ENCODE measurements at regions not wholly inside any gene's neighbourhood (a gene's known extent, or its start where the extent isn't known, plus 50 kb on each side); places are given as distances from the start of the nearest gene placed in this dataset.

GRCh38 chr16:6777624-6778023, 555.0 kb upstream of the RBFOX1 start:
- no peaks in the 10 kb centered on the region for H3K27me3 ChIP-seq (ENCODE audit: insufficient read depth, low read length)
- no peak overlapping the region for H3K4me3 ChIP-seq (replicated peaks in 1 of 2; ENCODE audit: low read depth in 1 of 2, low read length in 2 of 2)
- no peaks in the 10 kb centered on the region for H3K4me1 ChIP-seq (ENCODE audit: control insufficient read depth in 1 of 2, insufficient read depth in 2 of 2, low read length in 2 of 2)
- H3K9ac ChIP-seq (ENCODE audit: low read length), result no peak overlapping the region
- no peaks in the 10 kb centered on the region for H3K79me2 ChIP-seq (ENCODE audit: insufficient read depth, low read length)
- BruUV-seq (replicated peaks), result no TSS peak
- no peak for TF ChIP-seq ELF1 (IDR thresholded peaks at IDR 0.05; ENCODE audit: borderline replicate concordance, low read depth)
- TF ChIP-seq REST (IDR thresholded peaks at IDR 0.05; ENCODE audit: low read depth), result no peak
- TF ChIP-seq CBX3 (IDR thresholded peaks at IDR 0.05; ENCODE audit: low read depth), result no peak
- TF ChIP-seq YY1 (IDR thresholded peaks at IDR 0.05; ENCODE audit: extremely low read depth, insufficient replicate concordance, low read depth, low read length), result no peak
- TF ChIP-seq CEBPB (IDR thresholded peaks at IDR 0.05; ENCODE audit: low read depth), result no peak
- no peak for DNase-seq (ENCODE audit: low read depth, low spot score)
- ChIA-PET POLR2A (no interaction called here), CTCF (no interaction called here), RAD21 (ENCODE audit: low non-redundant PET in 1 of 2, low total read pairs in 2 of 2, uncharacterized antibody in 2 of 2, unreplicated experiment in 2 of 2) (no interaction called here)
- no peak for ATAC-seq
- H3K27ac ChIP-seq (ENCODE audit: low read depth, low read length), result no peak overlapping the region
- no peaks in the 10 kb centered on the region for H4K20me1 ChIP-seq (ENCODE audit: insufficient read depth)
- no peak overlapping the region for H3K4me2 ChIP-seq (ENCODE audit: low read length)
- H3K36me3 ChIP-seq (ENCODE audit: control insufficient read depth in 1 of 2, insufficient read depth in 2 of 2, low read length in 2 of 2), result no peaks in the 10 kb centered on the region
- H3K9me3 ChIP-seq (ENCODE audit: control insufficient read depth in 1 of 2, insufficient read depth in 1 of 2, low read depth in 1 of 2, low read length in 2 of 2), result no peaks in the 10 kb centered on the region
- intact Hi-C loops (cut with micrococcal nuclease), result no loop called here
- H3K9me2 ChIP-seq (ENCODE audit: insufficient read depth), result no peaks in the 10 kb centered on the region
- H2AFZ ChIP-seq (ENCODE audit: low read depth, low read length, poor library complexity, severe bottlenecking), result no peak overlapping the region

GRCh38 chr16:6775712-6776111, 556.9 kb upstream of the RBFOX1 start:
- DNase-seq (ENCODE audit: low read depth, low spot score) (no peak), ATAC-seq (no peak)
- intact Hi-C loops (cut with micrococcal nuclease), result no loop called here
- no peaks in the 10 kb centered on the region for H3K36me3 ChIP-seq (ENCODE audit: control insufficient read depth in 1 of 2, insufficient read depth in 2 of 2, low read length in 2 of 2)
- CTCF ChIA-PET, result no interaction called here
- no peak overlapping the region for H3K4me2 ChIP-seq (ENCODE audit: low read length)
- POLR2A ChIA-PET, result no interaction called here
- no peak overlapping the region for H2AFZ ChIP-seq (ENCODE audit: low read depth, low read length, poor library complexity, severe bottlenecking)
- H4K20me1 ChIP-seq (ENCODE audit: insufficient read depth), result no peaks in the 10 kb centered on the region
- no peaks in the 10 kb centered on the region for H3K9me2 ChIP-seq (ENCODE audit: insufficient read depth)
- H3K27ac ChIP-seq (ENCODE audit: low read depth, low read length), result no peak overlapping the region
- BruUV-seq (replicated peaks), result no TSS peak
- no peak overlapping the region for H3K4me3 ChIP-seq (replicated peaks in 1 of 2; ENCODE audit: low read depth in 1 of 2, low read length in 2 of 2)
- RAD21 ChIA-PET (ENCODE audit: low non-redundant PET in 1 of 2, low total read pairs in 2 of 2, uncharacterized antibody in 2 of 2, unreplicated experiment in 2 of 2), result no interaction called here
- no peaks in the 10 kb centered on the region for H3K9me3 ChIP-seq (ENCODE audit: control insufficient read depth in 1 of 2, insufficient read depth in 1 of 2, low read depth in 1 of 2, low read length in 2 of 2)
- no peak overlapping the region for H3K9ac ChIP-seq (ENCODE audit: low read length)
- no peaks in the 10 kb centered on the region for H3K4me1 ChIP-seq (ENCODE audit: control insufficient read depth in 1 of 2, insufficient read depth in 2 of 2, low read length in 2 of 2)
- H3K27me3 ChIP-seq (ENCODE audit: insufficient read depth, low read length), result no peaks in the 10 kb centered on the region
- H3K79me2 ChIP-seq (ENCODE audit: insufficient read depth, low read length), result no peaks in the 10 kb centered on the region
- no peak for TF ChIP-seq CTCF (IDR thresholded peaks at IDR 0.05 in 2 of 3, conservative IDR thresholded peaks at IDR 0.05 in 1 of 3; ENCODE audit: borderline replicate concordance in 1 of 3, insufficient read depth in 1 of 3, low read depth in 2 of 3, low read length in 2 of 3)
- no peak for TF ChIP-seq ATF3 (IDR thresholded peaks at IDR 0.05)
- TF ChIP-seq ZBTB33 (IDR thresholded peaks at IDR 0.05; ENCODE audit: extremely low read depth, insufficient replicate concordance, low read length), result no peak
- TF ChIP-seq CEBPB (IDR thresholded peaks at IDR 0.05; ENCODE audit: low read depth), result no peak
- no peak for TF ChIP-seq POLR2AphosphoS5 (IDR thresholded peaks at IDR 0.05; ENCODE audit: low read depth, low read length)
- no peak for TF ChIP-seq POLR2A (IDR thresholded peaks at IDR 0.05; ENCODE audit: borderline replicate concordance, extremely low read depth, insufficient read depth, insufficient read length)
- no peak for TF ChIP-seq SRF (IDR thresholded peaks at IDR 0.05; ENCODE audit: low read depth)
- TF ChIP-seq SP1 (IDR thresholded peaks at IDR 0.05; ENCODE audit: low read depth), result no peak
- TF ChIP-seq ZNF274 (IDR thresholded peaks at IDR 0.05; ENCODE audit: low read depth, low read length), result no peak
- TF ChIP-seq RAD21 (IDR thresholded peaks at IDR 0.05; ENCODE audit: low read depth), result no peak
